GM18508 (cell line): ENCODE measurements at regions not wholly inside any gene's neighbourhood (a gene's known extent, or its start where the extent isn't known, plus 50 kb on each side); places are given as distances from the start of the nearest gene placed in this dataset.

Source experiments
- ATAC-seq: cut with Tn5 transposase; IDR thresholded peaks from one replicate; pipeline ENCODE4 v1.9.1; 2021; ENCODE audit warnings: moderate number of reproducible peaks; ENCODE audit not compliant: insufficient read depth, unreplicated experiment

GRCh38 chr11:112863305-112863704 is 97.9 kb upstream of the NCAM1 start:
- no peak for ATAC-seq

GRCh38 chr11:112864672-112865071 is 96.5 kb upstream of the NCAM1 start:
- ATAC-seq, result no peak

- no peak for ATAC-seq
These were observed 89.2 kb upstream of the NCAM1 start for GRCh38 chr11:112871909-112872500.

- ATAC-seq, result no peak
These were observed 86.2 kb upstream of the NCAM1 start for GRCh38 chr11:112874980-112875379.

GRCh38 chr11:112877581-112877980 is 83.6 kb upstream of the NCAM1 start:
- no peak for ATAC-seq

GRCh38 chr11:112878033-112878601 is 83.1 kb upstream of the NCAM1 start:
- no peak for ATAC-seq

GRCh38 chr11:112880495-112880894 is 80.7 kb upstream of the NCAM1 start:
- no peak for ATAC-seq

- no peak for ATAC-seq
These were observed 79.8 kb upstream of the NCAM1 start for GRCh38 chr11:112881461-112881860.

GRCh38 chr11:112882494-112883381 is 78.5 kb upstream of the NCAM1 start:
- ATAC-seq, result no peak

GRCh38 chr11:112884012-112884767 is 77.0 kb upstream of the NCAM1 start:
- ATAC-seq, result no peak

GRCh38 chr11:112885744-112886433 is 75.3 kb upstream of the NCAM1 start:
- ATAC-seq, result no peak

GRCh38 chr11:112886434-112887370 is 74.5 kb upstream of the NCAM1 start:
- ATAC-seq, result no peak

GRCh38 chr11:112889446-112889845 is 71.8 kb upstream of the NCAM1 start:
- no peak for ATAC-seq

GRCh38 chr11:112899235-112900006 is 61.8 kb upstream of the NCAM1 start:
- ATAC-seq, result no peak

GRCh38 chr11:112901924-112902323 is 59.3 kb upstream of the NCAM1 start:
- ATAC-seq, result no peak

GRCh38 chr11:112902361-112903011 is 58.7 kb upstream of the NCAM1 start:
- ATAC-seq, result no peak

GRCh38 chr11:112903340-112903739 is 57.9 kb upstream of the NCAM1 start:
- no peak for ATAC-seq

GRCh38 chr11:112911124-112911523 is 50.1 kb upstream of the NCAM1 start:
- no peak for ATAC-seq
